ENCODE measurements at regions not wholly inside any gene's neighbourhood (a gene's known extent, or its start where the extent isn't known, plus 50 kb on each side); places are given as distances from the start of the nearest gene placed in this dataset.

- CTCF ChIA-PET: interaction anchor here (0.5 kb wide), 1 partner anchor 415 kb away, joined by 3 read pairs; no protein-coding TSS in a partner anchor
- Histone ChIP-seq H3K27ac (ENCODE audit: extremely low read depth, low read depth, low read length) (no peak overlapping the region), H3K4me1 (ENCODE audit: control insufficient read depth, insufficient read depth, low read length) (no peaks in the 10 kb centered on the region), H3K9me3 (ENCODE audit: control insufficient read depth, insufficient read depth, low read depth, low read length) (no peaks in the 10 kb centered on the region), H3K4me3 (ENCODE audit: low read depth, low read length) (no peak overlapping the region), H3K36me3 (ENCODE audit: control insufficient read depth in 2 of 2, insufficient read depth in 1 of 2, low read length in 2 of 2) (no peaks in the 10 kb centered on the region)
- TF ChIP-seq ZNF670 (tag by site-specific recombination; IDR thresholded peaks at IDR 0.05; ENCODE audit: low read depth): no peak
- TF ChIP-seq BCL11B (tag by site-specific recombination; IDR thresholded peaks at IDR 0.05; ENCODE audit: low read depth): no peak
- TF ChIP-seq, protein P1, sequence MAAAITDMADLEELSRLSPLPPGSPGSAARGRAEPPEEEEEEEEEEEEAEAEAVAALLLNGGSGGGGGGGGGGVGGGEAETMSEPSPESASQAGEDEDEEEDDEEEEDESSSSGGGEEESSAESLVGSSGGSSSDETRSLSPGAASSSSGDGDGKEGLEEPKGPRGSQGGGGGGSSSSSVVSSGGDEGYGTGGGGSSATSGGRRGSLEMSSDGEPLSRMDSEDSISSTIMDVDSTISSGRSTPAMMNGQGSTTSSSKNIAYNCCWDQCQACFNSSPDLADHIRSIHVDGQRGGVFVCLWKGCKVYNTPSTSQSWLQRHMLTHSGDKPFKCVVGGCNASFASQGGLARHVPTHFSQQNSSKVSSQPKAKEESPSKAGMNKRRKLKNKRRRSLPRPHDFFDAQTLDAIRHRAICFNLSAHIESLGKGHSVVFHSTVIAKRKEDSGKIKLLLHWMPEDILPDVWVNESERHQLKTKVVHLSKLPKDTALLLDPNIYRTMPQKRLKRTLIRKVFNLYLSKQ (tag by site-specific recombination; IDR thresholded peaks at IDR 0.05; ENCODE audit: borderline replicate concordance): no peak
- no peak for TF ChIP-seq ZFHX2 (tag by site-specific recombination; conservative IDR thresholded peaks at IDR 0.05)
- TF ChIP-seq WT1 (tag by site-specific recombination; IDR thresholded peaks at IDR 0.05): no peak
- TF ChIP-seq ZBTB48 (tag by site-specific recombination; IDR thresholded peaks at IDR 0.05): no peak
- TF ChIP-seq ZNF488 (tag by site-specific recombination; IDR thresholded peaks at IDR 0.05): no peak
- TF ChIP-seq HOXA7 (CRISPR knock-in tag; IDR thresholded peaks at IDR 0.05; ENCODE audit: borderline replicate concordance): no peak
- no peak for TF ChIP-seq ZNF2 (tag by site-specific recombination; IDR thresholded peaks at IDR 0.05)
- TF ChIP-seq ZNF350 (tag by site-specific recombination; IDR thresholded peaks at IDR 0.05): no peak
- TF ChIP-seq CTCF (tag by site-specific recombination; IDR thresholded peaks at IDR 0.05): no peak
- TF ChIP-seq ZNF248 (tag by site-specific recombination; IDR thresholded peaks at IDR 0.05): no peak
- no peak for TF ChIP-seq ZNF626 (tag by site-specific recombination; IDR thresholded peaks at IDR 0.05)
- TF ChIP-seq PRDM4 (tag by site-specific recombination; IDR thresholded peaks at IDR 0.05): no peak
- TF ChIP-seq ZNF211 (tag by site-specific recombination; IDR thresholded peaks at IDR 0.05; ENCODE audit: low read depth): no peak
- TF ChIP-seq ZNF335 (tag by site-specific recombination; conservative IDR thresholded peaks at IDR 0.05): no peak
- TF ChIP-seq, protein P2, sequence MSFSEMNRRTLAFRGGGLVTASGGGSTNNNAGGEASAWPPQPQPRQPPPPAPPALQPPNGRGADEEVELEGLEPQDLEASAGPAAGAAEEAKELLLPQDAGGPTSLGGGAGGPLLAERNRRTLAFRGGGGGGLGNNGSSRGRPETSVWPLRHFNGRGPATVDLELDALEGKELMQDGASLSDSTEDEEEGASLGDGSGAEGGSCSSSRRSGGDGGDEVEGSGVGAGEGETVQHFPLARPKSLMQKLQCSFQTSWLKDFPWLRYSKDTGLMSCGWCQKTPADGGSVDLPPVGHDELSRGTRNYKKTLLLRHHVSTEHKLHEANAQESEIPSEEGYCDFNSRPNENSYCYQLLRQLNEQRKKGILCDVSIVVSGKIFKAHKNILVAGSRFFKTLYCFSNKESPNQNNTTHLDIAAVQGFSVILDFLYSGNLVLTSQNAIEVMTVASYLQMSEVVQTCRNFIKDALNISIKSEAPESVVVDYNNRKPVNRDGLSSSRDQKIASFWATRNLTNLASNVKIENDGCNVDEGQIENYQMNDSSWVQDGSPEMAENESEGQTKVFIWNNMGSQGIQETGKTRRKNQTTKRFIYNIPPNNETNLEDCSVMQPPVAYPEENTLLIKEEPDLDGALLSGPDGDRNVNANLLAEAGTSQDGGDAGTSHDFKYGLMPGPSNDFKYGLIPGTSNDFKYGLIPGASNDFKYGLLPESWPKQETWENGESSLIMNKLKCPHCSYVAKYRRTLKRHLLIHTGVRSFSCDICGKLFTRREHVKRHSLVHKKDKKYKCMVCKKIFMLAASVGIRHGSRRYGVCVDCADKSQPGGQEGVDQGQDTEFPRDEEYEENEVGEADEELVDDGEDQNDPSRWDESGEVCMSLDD (tag by site-specific recombination; IDR thresholded peaks at IDR 0.05): no peak
- POLR2A ChIA-PET: no interaction called here
Measured at GRCh38 chr3:197365586-197365985, 67.2 kb upstream of the DLG1 start.
